Testis (tissue), 2 donors: ENCODE measurements at regions not wholly inside any gene's neighbourhood (a gene's known extent, or its start where the extent isn't known, plus 50 kb on each side); places are given as distances from the start of the nearest gene placed in this dataset.
"Not testable (repeated sequence)": the region's sequence is repeated elsewhere in the genome, so short reads cannot be mapped to it uniquely, and the experiment has no call there.

Experiments
- DNase-seq: peaks from one replicate; pipeline ENCODE4 v3.0.0-alpha.2; 2019
- H3K27ac ChIP-seq, 2 donors: fragments of 200-600 bp; sonication (generic); one replicate each; pipeline ENCODE4 v1.5.1; 2019
- H3K27me3 ChIP-seq: fragments of 200-600 bp; sonication (generic); one replicate; pipeline ENCODE4 v1.5.1; 2019
- H3K36me3 ChIP-seq: fragments of 200-600 bp; sonication (generic); one replicate; pipeline ENCODE4 v1.5.1; 2017; ENCODE audit warnings: low read depth; ENCODE audit errors: missing control alignments
- H3K4me1 ChIP-seq: fragments of 200-600 bp; sonication (generic); one replicate; pipeline ENCODE4 v1.5.1; 2019
- H3K4me3 ChIP-seq, 2 donors: fragments of 200-600 bp; sonication (generic); one replicate each; pipeline ENCODE4 v1.5.1; 2017 to 2019
- H3K9me3 ChIP-seq: fragments of 200-600 bp; sonication (generic); one replicate; pipeline ENCODE4 v1.5.1; 2017
- POLR2A ChIP-seq: fragments of 450-650 bp; IDR thresholded peaks from one replicate; pipeline ENCODE4 v1.6.1; 2017; ENCODE audit warnings: antibody characterized with exemption, mild to moderate bottlenecking, moderate library complexity
- WGBS, 2 donors: methylation state at CpG; one replicate each; pipeline ENCODE4 v1.1.5; 2018; 5-methylcytosine and 5-hydroxymethylcytosine counted together
- intact Hi-C: fragments of 100-400 bp; cut with DNase I; formaldehyde crosslinking; loops from one replicate; pipeline ENCODE4 v1.15.1; 2023; ENCODE audit warnings: low total_unique reads
- TF ChIP-seq, protein P1 (sequence below), 3 experiments: fragments of 450-650 bp in 2 of 3; fragments of 200-600 bp in 1 of 3; sonication (generic) in 1 of 3; IDR thresholded peaks; one replicate each; pipeline ENCODE4 v1.5.1; 2016 to 2019; ENCODE audit warnings: antibody characterized with exemption in 3 of 3, mild to moderate bottlenecking in 2 of 3, moderate library complexity in 1 of 3

DNA sequence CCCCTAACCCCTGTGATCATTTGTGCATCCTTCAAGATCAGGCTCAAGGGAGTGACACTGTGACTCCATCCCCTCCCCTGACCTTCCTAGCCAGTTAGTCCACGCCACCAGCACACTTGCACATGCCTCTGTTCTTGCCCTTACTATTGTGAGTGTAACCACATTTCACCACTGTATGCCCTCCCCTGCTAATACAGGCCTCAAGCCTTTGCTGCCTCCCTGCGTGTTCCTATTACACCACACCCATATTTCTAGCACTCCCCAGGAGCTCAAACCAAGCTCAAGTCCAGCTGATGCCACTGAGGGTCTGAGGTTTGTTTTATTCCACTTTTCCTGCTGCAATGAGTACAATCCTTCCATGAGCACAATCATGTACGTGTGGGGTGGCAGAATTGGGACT is 119.3 kb upstream of the FOXN2 start:
- Histone ChIP-seq H3K27ac (no peak overlapping the region), H3K9me3 (no peaks in the 10 kb centered on the region), H3K4me3 (no peak overlapping the region), H3K4me1 (peaks cover 15% of the 10 kb centered on the region), H3K36me3 (no peaks in the 10 kb centered on the region), H3K27me3 (no peaks in the 10 kb centered on the region)
- WGBS, 2 donors, result 89 to 94% methylated on average over 3 of the region's 3 CpGs
- no peak for DNase-seq
- intact Hi-C loops, result no loop called here
- TF ChIP-seq, protein P1, sequence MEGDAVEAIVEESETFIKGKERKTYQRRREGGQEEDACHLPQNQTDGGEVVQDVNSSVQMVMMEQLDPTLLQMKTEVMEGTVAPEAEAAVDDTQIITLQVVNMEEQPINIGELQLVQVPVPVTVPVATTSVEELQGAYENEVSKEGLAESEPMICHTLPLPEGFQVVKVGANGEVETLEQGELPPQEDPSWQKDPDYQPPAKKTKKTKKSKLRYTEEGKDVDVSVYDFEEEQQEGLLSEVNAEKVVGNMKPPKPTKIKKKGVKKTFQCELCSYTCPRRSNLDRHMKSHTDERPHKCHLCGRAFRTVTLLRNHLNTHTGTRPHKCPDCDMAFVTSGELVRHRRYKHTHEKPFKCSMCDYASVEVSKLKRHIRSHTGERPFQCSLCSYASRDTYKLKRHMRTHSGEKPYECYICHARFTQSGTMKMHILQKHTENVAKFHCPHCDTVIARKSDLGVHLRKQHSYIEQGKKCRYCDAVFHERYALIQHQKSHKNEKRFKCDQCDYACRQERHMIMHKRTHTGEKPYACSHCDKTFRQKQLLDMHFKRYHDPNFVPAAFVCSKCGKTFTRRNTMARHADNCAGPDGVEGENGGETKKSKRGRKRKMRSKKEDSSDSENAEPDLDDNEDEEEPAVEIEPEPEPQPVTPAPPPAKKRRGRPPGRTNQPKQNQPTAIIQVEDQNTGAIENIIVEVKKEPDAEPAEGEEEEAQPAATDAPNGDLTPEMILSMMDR (IDR thresholded peaks at IDR 0.05), result no peak
- no peak for TF ChIP-seq POLR2A

DNA sequence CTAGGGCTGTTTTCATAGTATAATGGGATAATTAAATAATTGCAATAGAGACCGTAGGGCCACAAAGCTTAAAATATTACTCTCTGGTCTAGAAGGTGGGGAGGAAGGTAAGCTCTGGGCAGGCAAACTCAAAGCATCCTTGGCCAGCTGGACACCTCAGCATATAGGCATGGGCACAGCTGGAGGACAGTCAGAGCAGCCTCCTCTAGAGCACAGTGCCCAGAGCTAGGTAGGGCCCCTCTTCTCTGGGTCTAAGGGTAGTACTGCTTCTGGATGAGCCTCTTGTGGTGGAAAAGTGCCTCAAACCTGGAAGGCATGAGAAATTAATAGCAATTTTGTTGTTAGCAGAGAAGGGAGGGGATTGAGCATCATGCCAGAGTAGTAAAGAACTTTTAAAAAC is 116.9 kb upstream of the FOXN2 start:
- TF ChIP-seq, protein P1 (IDR thresholded peaks at IDR 0.05), result no peak
- no peak for TF ChIP-seq POLR2A
- DNase-seq, result no peak
- H3K27me3 ChIP-seq, result no peaks in the 10 kb centered on the region
- H3K4me3 ChIP-seq, result no peak overlapping the region
- H3K9me3 ChIP-seq, result no peaks in the 10 kb centered on the region
- 70 to 88% methylated on average over 1 of the region's 1 CpG for WGBS, 2 donors
- intact Hi-C loops, result no loop called here
- peaks cover 15% of the 10 kb centered on the region for H3K4me1 ChIP-seq
- no peaks in the 10 kb centered on the region for H3K36me3 ChIP-seq
- no peak overlapping the region for H3K27ac ChIP-seq

DNA sequence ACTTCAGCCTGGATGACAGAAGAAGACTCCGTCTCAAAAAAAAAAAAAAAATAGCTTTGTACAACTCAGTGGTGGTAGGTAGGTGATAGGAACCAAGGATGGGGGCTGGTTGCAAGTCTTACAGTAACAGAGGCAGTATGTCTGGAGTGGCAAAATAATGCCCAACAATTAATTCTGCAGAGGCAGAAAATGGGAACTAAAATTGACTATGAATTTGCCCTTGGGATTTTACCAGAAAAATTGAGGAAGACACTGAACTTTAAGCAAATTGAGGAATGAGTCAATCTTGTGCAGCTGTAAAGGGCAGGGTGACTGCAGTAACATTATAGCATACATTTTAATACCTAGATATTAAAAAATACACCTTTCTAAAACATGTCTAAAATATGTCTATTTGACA is 116.1 kb upstream of the FOXN2 start:
- no peaks in the 10 kb centered on the region for H3K9me3 ChIP-seq
- H3K4me3 ChIP-seq, result no peak overlapping the region
- H3K27me3 ChIP-seq, result no peaks in the 10 kb centered on the region
- peaks cover 15% of the 10 kb centered on the region for H3K4me1 ChIP-seq
- DNase-seq, result no peak
- no peak for TF ChIP-seq POLR2A
- TF ChIP-seq, protein P1 (IDR thresholded peaks at IDR 0.05), result no peak
- WGBS, 2 donors, result 82 to 86% methylated on average over 1 of the region's 1 CpG
- H3K36me3 ChIP-seq, result no peaks in the 10 kb centered on the region
- intact Hi-C loops, result no loop called here
- no peak overlapping the region for H3K27ac ChIP-seq

DNA sequence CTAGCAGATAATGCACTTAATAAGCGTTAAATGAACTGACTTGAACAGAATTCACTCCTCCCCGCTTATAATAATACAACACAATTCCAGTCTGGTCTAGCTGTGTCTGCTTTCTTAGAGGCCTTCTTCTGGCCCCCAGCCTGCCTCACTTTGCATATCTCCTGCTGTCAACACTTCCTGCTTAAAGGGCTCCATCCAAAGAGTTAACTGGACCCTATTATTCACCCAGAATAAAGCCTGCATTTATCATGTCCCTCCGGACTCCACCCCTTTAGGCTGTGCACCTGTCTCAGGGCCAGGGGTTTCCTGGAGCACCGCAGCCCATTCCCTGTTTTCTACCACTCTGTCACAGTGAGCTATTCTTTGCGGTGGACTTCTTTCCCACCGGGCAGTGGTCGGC is 115.4 kb upstream of the FOXN2 start:
- intact Hi-C loops, result no loop called here
- 90 to 91% methylated on average over 7 of the region's 7 CpGs for WGBS, 2 donors
- DNase-seq, result no peak
- TF ChIP-seq, protein P1 (IDR thresholded peaks at IDR 0.05), result no peak
- no peak for TF ChIP-seq POLR2A
- Histone ChIP-seq H3K27ac (no peak overlapping the region), H3K9me3 (no peaks in the 10 kb centered on the region), H3K36me3 (no peaks in the 10 kb centered on the region), H3K4me1 (peaks cover 15% of the 10 kb centered on the region), H3K4me3 (no peak overlapping the region), H3K27me3 (no peaks in the 10 kb centered on the region)

- H3K9me3 ChIP-seq, result no peaks in the 10 kb centered on the region
- no peak for DNase-seq
- no peak overlapping the region for H3K27ac ChIP-seq
- H3K27me3 ChIP-seq, result no peaks in the 10 kb centered on the region
- TF ChIP-seq, protein P1 (IDR thresholded peaks at IDR 0.05), result no peak
- TF ChIP-seq POLR2A, result no peak
- H3K4me1 ChIP-seq, result peaks cover 15% of the 10 kb centered on the region
- intact Hi-C loops, result no loop called here
- WGBS, 2 donors, result 88 to 90% methylated on average over 4 of the region's 4 CpGs
- H3K36me3 ChIP-seq, result no peaks in the 10 kb centered on the region
- no peak overlapping the region for H3K4me3 ChIP-seq
These were observed 113.7 kb upstream of the FOXN2 start for GRCh38 chr2:48200620-48201293.

DNA sequence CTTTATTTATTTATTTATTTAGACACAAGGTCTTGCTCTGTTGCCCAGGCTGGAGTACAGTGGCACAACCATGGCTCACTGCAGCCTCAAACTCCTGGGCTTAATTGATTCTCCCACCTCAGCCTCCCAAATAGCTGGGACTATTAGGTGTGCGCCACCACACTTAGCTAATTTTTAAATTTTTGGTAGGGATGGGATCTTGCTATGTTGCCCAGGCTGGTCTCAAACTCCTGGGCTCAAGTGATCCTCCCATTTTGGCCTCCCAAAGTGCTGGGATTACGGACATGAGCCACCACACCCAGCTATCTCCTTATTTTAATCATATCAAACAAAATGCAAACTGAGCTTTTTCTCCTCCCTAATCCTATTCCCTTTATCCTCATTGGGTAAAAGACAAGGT is 113.0 kb upstream of the FOXN2 start:
- H3K36me3 ChIP-seq, H3K27me3 ChIP-seq, H3K4me3 ChIP-seq, H3K9me3 ChIP-seq, H3K27ac ChIP-seq, DNase-seq, intact Hi-C loops: not testable (repeated sequence)
- WGBS, 2 donors, result 94 to 98% methylated on average over 2 of the region's 2 CpGs
- H3K4me1 ChIP-seq, result peaks cover 11% of the 10 kb centered on the region
